Renal cortical epithelial cell (primary cell): ENCODE measurements at regions not wholly inside any gene's neighbourhood (a gene's known extent, or its start where the extent isn't known, plus 50 kb on each side); places are given as distances from the start of the nearest gene placed in this dataset.
A peak's percentile ranks its signal among the peaks of the same experiment; 100 is the strongest.

Experiments
- DNase-seq: peaks from one replicate; pipeline ENCODE4 v3.0.0-alpha.2; 2011; ENCODE audit warnings: low read depth

GRCh38 chr7:21218155-21218554 lies 209.7 kb upstream of the SP4 start:
- DNase-seq: no peak

- DNase-seq: no peak
Measured at GRCh38 chr7:21221130-21221529, 206.8 kb upstream of the SP4 start.

GRCh38 chr7:21238400-21239116 lies 189.3 kb upstream of the SP4 start:
- no peak for DNase-seq

GRCh38 chr7:21243265-21243664 lies 184.6 kb upstream of the SP4 start:
- no peak for DNase-seq

GRCh38 chr7:21251151-21251800 lies 176.6 kb upstream of the SP4 start:
- no peak for DNase-seq

GRCh38 chr7:21253740-21254687 lies 173.9 kb upstream of the SP4 start:
- peak; percentile 55 for DNase-seq

- DNase-seq: peak; percentile 43
Measured at GRCh38 chr7:21256310-21256877, 171.5 kb upstream of the SP4 start.

GRCh38 chr7:21260939-21261338 lies 166.9 kb upstream of the SP4 start:
- no peak for DNase-seq

- peak; percentile 15 for DNase-seq
Measured at GRCh38 chr7:21261627-21262594, 166.0 kb upstream of the SP4 start.

- DNase-seq: no peak
Measured at GRCh38 chr7:21269021-21269420, 158.9 kb upstream of the SP4 start.

- no peak for DNase-seq
Measured at GRCh38 chr7:21276471-21277035, 151.3 kb upstream of the SP4 start.

GRCh38 chr7:21278944-21279343 lies 148.9 kb upstream of the SP4 start:
- no peak for DNase-seq

GRCh38 chr7:21281193-21281592 lies 146.7 kb upstream of the SP4 start:
- DNase-seq: no peak

- DNase-seq: no peak
Measured at GRCh38 chr7:21293771-21294170, 134.1 kb upstream of the SP4 start.

GRCh38 chr7:21299766-21300165 lies 128.1 kb upstream of the SP4 start:
- DNase-seq: no peak

GRCh38 chr7:21300692-21301091 lies 127.2 kb upstream of the SP4 start:
- DNase-seq: no peak

GRCh38 chr7:21304808-21305375 lies 123.0 kb upstream of the SP4 start:
- no peak for DNase-seq

- peak; percentile 27 for DNase-seq
Measured at GRCh38 chr7:21305455-21306235, 122.2 kb upstream of the SP4 start.

- DNase-seq: no peak
Measured at GRCh38 chr7:21314954-21315353, 112.9 kb upstream of the SP4 start.
